Loucy (cell line): ENCODE measurements at regions not wholly inside any gene's neighbourhood (a gene's known extent, or its start where the extent isn't known, plus 50 kb on each side); places are given as distances from the start of the nearest gene placed in this dataset.

Source experiments
- CTCF ChIP-seq: fragments of 200-600 bp; sonication (generic); conservative IDR thresholded peaks from 2 replicates; pipeline ENCODE4 v1.5.1; 2014; ENCODE audit warnings: mild to moderate bottlenecking, antibody characterized with exemption, low read length
- EZH2phosphoT487 ChIP-seq: fragments of 200-600 bp; IDR thresholded peaks from 2 replicates; pipeline ENCODE4 v1.6.1; 2018; ENCODE audit warnings: antibody characterized with exemption, mild to moderate bottlenecking, moderate library complexity, borderline replicate concordance

- no peak for TF ChIP-seq EZH2phosphoT487
- TF ChIP-seq CTCF: no peak
Measured at GRCh38 chr5:97937846-97938245, 754.8 kb upstream of the RIOK2 start.
